ENCODE measurements at regions not wholly inside any gene's neighbourhood (a gene's known extent, or its start where the extent isn't known, plus 50 kb on each side); places are given as distances from the start of the nearest gene placed in this dataset.

GRCh38 chr10:131668903-131669302, 231.9 kb upstream of the PPP2R2D start:
- no peak for TF ChIP-seq POLR2A (IDR thresholded peaks at IDR 0.05; ENCODE audit: low read depth)
- TF ChIP-seq, protein P1, sequence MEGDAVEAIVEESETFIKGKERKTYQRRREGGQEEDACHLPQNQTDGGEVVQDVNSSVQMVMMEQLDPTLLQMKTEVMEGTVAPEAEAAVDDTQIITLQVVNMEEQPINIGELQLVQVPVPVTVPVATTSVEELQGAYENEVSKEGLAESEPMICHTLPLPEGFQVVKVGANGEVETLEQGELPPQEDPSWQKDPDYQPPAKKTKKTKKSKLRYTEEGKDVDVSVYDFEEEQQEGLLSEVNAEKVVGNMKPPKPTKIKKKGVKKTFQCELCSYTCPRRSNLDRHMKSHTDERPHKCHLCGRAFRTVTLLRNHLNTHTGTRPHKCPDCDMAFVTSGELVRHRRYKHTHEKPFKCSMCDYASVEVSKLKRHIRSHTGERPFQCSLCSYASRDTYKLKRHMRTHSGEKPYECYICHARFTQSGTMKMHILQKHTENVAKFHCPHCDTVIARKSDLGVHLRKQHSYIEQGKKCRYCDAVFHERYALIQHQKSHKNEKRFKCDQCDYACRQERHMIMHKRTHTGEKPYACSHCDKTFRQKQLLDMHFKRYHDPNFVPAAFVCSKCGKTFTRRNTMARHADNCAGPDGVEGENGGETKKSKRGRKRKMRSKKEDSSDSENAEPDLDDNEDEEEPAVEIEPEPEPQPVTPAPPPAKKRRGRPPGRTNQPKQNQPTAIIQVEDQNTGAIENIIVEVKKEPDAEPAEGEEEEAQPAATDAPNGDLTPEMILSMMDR (IDR thresholded peaks at IDR 0.05) = no peak
